Breast epithelium (tissue), 3 donors: ENCODE measurements at regions not wholly inside any gene's neighbourhood (a gene's known extent, or its start where the extent isn't known, plus 50 kb on each side); places are given as distances from the start of the nearest gene placed in this dataset.

Experiments
- CTCF ChIP-seq, 3 donors: fragments of 450-650 bp; IDR thresholded peaks; one replicate each; pipeline ENCODE4 v1.5.1; 2016 to 2017; ENCODE audit warnings: antibody characterized with exemption in 3 of 3, mild to moderate bottlenecking in 3 of 3, moderate library complexity in 3 of 3
- POLR2AphosphoS5 ChIP-seq, 3 donors: sonication (generic); formaldehyde crosslinking; IDR thresholded peaks; one replicate each; pipeline ENCODE4 v1.6.1; 2017; ENCODE audit warnings: antibody characterized with exemption in 3 of 3

GRCh38 chr14:49972131-49972671 lies 79.3 kb downstream of the ARF6 start:
- no peak for TF ChIP-seq CTCF (IDR thresholded peaks at IDR 0.05)
- no peak for TF ChIP-seq POLR2AphosphoS5 (IDR thresholded peaks at IDR 0.05)
